SU-DHL-6 (cell line): ENCODE measurements at regions not wholly inside any gene's neighbourhood (a gene's known extent, or its start where the extent isn't known, plus 50 kb on each side); places are given as distances from the start of the nearest gene placed in this dataset.

Experiments used
- H2AFZ ChIP-seq: fragments of 200-600 bp; sonication (generic); 2 replicates; pipeline ENCODE4 v1.6.1; 2014; ENCODE audit warnings: low read depth, mild to moderate bottlenecking, moderate library complexity, mixed read lengths, antibody characterized with exemption, low read length; ENCODE audit not compliant: severe bottlenecking
- H3F3A ChIP-seq: fragments of 200-600 bp; shearing (Covaris generic); 2 replicates; pipeline ENCODE4 v1.6.0; 2016; ENCODE audit warnings: antibody characterized with exemption, mild to moderate bottlenecking; ENCODE audit not compliant: insufficient read depth
- H3K27ac ChIP-seq: fragments of 200-600 bp; sonication (generic); 2 replicates; pipeline ENCODE4 v1.5.1; 2016; ENCODE audit warnings: low read depth, mild to moderate bottlenecking, low read length, moderate library complexity, mixed read lengths
- H3K27me3 ChIP-seq: fragments of 200-600 bp; sonication (generic), shearing (Covaris generic); 2 replicates; pipeline ENCODE4 v1.6.0; 2014; ENCODE audit warnings: mild to moderate bottlenecking, low read length
- H3K36me3 ChIP-seq: fragments of 200-600 bp; sonication (generic); 2 replicates; pipeline ENCODE4 v1.6.1; 2014; ENCODE audit warnings: mild to moderate bottlenecking, low read length, mixed read lengths
- H3K4me2 ChIP-seq: fragments of 300-600, 200-600 bp; shearing (Covaris generic), sonication (generic); 2 replicates; pipeline ENCODE4 v1.6.0; 2014; ENCODE audit warnings: low read length, low read depth, mild to moderate bottlenecking; ENCODE audit not compliant: poor library complexity, severe bottlenecking
- H3K4me3 ChIP-seq: fragments of 200-600 bp; sonication (generic); 2 replicates; pipeline ENCODE4 v1.5.1; 2014; ENCODE audit warnings: antibody characterized with exemption, low read length, mild to moderate bottlenecking, mixed read lengths; ENCODE audit not compliant: insufficient read depth, poor library complexity, severe bottlenecking
- H3K79me2 ChIP-seq: fragments of 200-600 bp; sonication (generic); 2 replicates; pipeline ENCODE4 v1.6.1; 2014; ENCODE audit warnings: mild to moderate bottlenecking, low read length, moderate library complexity; ENCODE audit not compliant: insufficient read depth
- H3K9ac ChIP-seq: fragments of 200-600 bp; sonication (generic); 2 replicates; pipeline ENCODE4 v1.7.0; 2014; ENCODE audit warnings: mild to moderate bottlenecking, low read length
- H3K9me2 ChIP-seq: fragments of 200-600 bp; sonication (generic); replicated peaks from 2 replicates; pipeline ENCODE4 v1.6.1; 2014; ENCODE audit warnings: low read length; ENCODE audit not compliant: insufficient read depth
- H3K9me3 ChIP-seq: fragments of 200-600 bp; sonication (generic); 2 replicates; pipeline ENCODE4 v1.6.1; 2014; ENCODE audit warnings: low read length, mixed read lengths; ENCODE audit not compliant: insufficient read depth
- H4K20me1 ChIP-seq: fragments of 200-600 bp; sonication (generic); 2 replicates; pipeline ENCODE4 v1.6.1; 2014; ENCODE audit warnings: low read depth, mild to moderate bottlenecking, antibody characterized with exemption, low read length, moderate library complexity, mixed read lengths
- EZH2phosphoT487 ChIP-seq: fragments of 200-600 bp; sonication (generic), shearing (Covaris generic); conservative IDR thresholded peaks from 2 replicates; pipeline ENCODE4 v1.6.1; 2018; ENCODE audit warnings: mild to moderate bottlenecking, antibody characterized with exemption, low read length, moderate library complexity, mixed read lengths
- TF ChIP-seq, protein P1 (sequence below): fragments of 200-600 bp; sonication (generic); IDR thresholded peaks from one replicate; pipeline ENCODE4 v1.5.1; 2017; ENCODE audit warnings: antibody characterized with exemption, mild to moderate bottlenecking, low read length, moderate library complexity; ENCODE audit not compliant: insufficient read depth, poor library complexity, severe bottlenecking

DNA sequence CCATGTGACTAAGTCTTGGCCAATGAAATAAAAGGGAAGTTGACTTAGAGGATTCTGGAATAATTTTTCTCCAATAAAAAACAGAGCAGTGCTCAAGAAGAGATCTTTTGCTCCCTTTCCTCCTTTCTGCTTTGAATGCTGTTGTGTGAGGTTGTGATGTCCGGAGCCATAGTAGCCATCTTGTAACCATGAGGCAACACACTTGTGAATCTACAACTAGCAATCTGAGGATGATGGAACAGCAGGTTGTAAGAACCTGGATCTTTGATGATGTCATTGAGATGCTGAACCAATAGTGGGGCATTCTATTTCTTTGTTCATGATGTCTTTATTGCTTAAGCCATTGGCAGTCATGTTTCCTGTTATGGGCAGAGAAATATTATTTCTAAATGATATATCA is 230.0 kb upstream of the SRRM4 start:
- H3K79me2 ChIP-seq, result no peaks in the 10 kb centered on the region
- no peaks in the 10 kb centered on the region for H3K27me3 ChIP-seq

DNA sequence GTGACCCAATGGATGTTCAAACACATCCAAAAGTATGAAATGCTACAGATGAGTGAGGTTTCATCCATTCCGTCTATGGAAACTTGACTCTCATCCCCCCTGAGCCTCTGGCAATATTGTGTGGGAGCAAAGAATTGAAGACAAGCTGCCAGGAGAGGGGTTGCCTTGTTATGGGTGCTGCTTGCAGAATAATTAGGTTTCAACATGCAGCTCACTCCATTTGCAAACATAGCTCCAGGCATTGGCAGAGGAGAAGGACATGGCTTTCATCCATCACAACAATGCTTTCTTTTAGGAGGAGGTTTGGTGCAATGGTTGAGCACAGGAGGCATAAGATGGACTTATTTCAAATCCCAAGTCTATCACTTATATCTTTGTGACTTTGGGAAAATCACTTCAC is 220.7 kb upstream of the SRRM4 start:
- no peak overlapping the region for H3K4me3 ChIP-seq
- no peaks in the 10 kb centered on the region for H3K9me2 ChIP-seq
- no peak overlapping the region for H2AFZ ChIP-seq
- H3K79me2 ChIP-seq, result no peaks in the 10 kb centered on the region
- TF ChIP-seq, protein P1, sequence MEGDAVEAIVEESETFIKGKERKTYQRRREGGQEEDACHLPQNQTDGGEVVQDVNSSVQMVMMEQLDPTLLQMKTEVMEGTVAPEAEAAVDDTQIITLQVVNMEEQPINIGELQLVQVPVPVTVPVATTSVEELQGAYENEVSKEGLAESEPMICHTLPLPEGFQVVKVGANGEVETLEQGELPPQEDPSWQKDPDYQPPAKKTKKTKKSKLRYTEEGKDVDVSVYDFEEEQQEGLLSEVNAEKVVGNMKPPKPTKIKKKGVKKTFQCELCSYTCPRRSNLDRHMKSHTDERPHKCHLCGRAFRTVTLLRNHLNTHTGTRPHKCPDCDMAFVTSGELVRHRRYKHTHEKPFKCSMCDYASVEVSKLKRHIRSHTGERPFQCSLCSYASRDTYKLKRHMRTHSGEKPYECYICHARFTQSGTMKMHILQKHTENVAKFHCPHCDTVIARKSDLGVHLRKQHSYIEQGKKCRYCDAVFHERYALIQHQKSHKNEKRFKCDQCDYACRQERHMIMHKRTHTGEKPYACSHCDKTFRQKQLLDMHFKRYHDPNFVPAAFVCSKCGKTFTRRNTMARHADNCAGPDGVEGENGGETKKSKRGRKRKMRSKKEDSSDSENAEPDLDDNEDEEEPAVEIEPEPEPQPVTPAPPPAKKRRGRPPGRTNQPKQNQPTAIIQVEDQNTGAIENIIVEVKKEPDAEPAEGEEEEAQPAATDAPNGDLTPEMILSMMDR, result no peak
- no peak for TF ChIP-seq EZH2phosphoT487
- H3K27ac ChIP-seq, result no peak overlapping the region
- H4K20me1 ChIP-seq, result no peaks in the 10 kb centered on the region
- H3K4me2 ChIP-seq, result no peak overlapping the region
- no peaks in the 10 kb centered on the region for H3K27me3 ChIP-seq
- no peaks in the 10 kb centered on the region for H3K36me3 ChIP-seq
- no peaks in the 10 kb centered on the region for H3K9me3 ChIP-seq
- no peak overlapping the region for H3K9ac ChIP-seq
- H3F3A ChIP-seq, result no peaks in the 10 kb centered on the region

More for the DNA sequence above, 230.0 kb upstream of the SRRM4 start:
- Histone ChIP-seq H3K9me2 (no peaks in the 10 kb centered on the region), H3K9ac (no peak overlapping the region), H3K27ac (no peak overlapping the region), H3K4me2 (no peak overlapping the region), H2AFZ (no peak overlapping the region), H3K36me3 (no peaks in the 10 kb centered on the region), H4K20me1 (no peaks in the 10 kb centered on the region), H3F3A (no peaks in the 10 kb centered on the region), H3K9me3 (no peaks in the 10 kb centered on the region), H3K4me3 (no peak overlapping the region)
- TF ChIP-seq, protein P1, result no peak
- no peak for TF ChIP-seq EZH2phosphoT487

DNA sequence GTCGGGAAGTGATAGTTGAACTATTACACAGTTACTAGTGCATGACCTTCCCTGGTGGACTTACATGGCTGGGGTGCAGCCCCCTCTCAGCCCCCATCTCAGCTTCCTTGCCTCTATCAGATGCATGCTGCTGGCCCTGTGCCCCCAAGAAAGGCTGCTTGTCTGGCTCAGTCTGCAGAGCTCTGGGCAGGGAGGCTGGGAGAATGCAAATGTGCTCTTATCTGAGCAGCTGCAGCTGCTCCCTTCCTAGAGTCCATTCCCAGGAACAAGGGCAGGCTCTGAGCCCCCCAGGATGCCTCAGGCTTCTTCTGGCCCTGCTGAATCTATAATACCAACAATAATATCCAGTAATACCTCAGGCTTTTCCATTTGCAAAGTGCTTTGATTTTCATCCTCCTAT is 218.1 kb upstream of the SRRM4 start:
- Histone ChIP-seq H3K79me2 (no peaks in the 10 kb centered on the region), H4K20me1 (no peaks in the 10 kb centered on the region), H3K9ac (no peak overlapping the region), H3K4me3 (no peak overlapping the region), H3K27me3 (no peaks in the 10 kb centered on the region), H3K27ac (no peak overlapping the region), H3K4me2 (no peak overlapping the region), H3F3A (no peaks in the 10 kb centered on the region), H3K36me3 (no peaks in the 10 kb centered on the region), H3K9me2 (no peaks in the 10 kb centered on the region), H2AFZ (no peak overlapping the region), H3K9me3 (no peaks in the 10 kb centered on the region)
- TF ChIP-seq, protein P1, result no peak
- TF ChIP-seq EZH2phosphoT487, result no peak
